Panc1 (cell line): ENCODE measurements at regions not wholly inside any gene's neighbourhood (a gene's known extent, or its start where the extent isn't known, plus 50 kb on each side); places are given as distances from the start of the nearest gene placed in this dataset.

ENCODE experiments used
- POLR2AphosphoS5 ChIP-seq: IDR thresholded peaks from 2 replicates; pipeline ENCODE4 v1.6.1; 2012; ENCODE audit warnings: mild to moderate bottlenecking, low read depth, low read length, moderate library complexity
- REST ChIP-seq, 2 experiments: IDR thresholded peaks; 2 replicates each; pipeline ENCODE4 v1.6.1; 2011 to 2012; ENCODE audit warnings: low read depth in 2 of 2, control low read depth in 1 of 2, low read length in 1 of 2, mild to moderate bottlenecking in 1 of 2, moderate library complexity in 1 of 2; ENCODE audit not compliant: insufficient read depth in 1 of 2
- SIN3A ChIP-seq: IDR thresholded peaks from 2 replicates; pipeline ENCODE4 v1.6.1; 2012; ENCODE audit warnings: low read depth, mild to moderate bottlenecking, low read length, moderate library complexity, borderline replicate concordance; ENCODE audit not compliant: insufficient read depth
- TF ChIP-seq, protein P1 (sequence below): fragments of 450-650 bp; IDR thresholded peaks from 2 replicates; pipeline ENCODE4 v1.5.1; 2017; ENCODE audit warnings: mild to moderate bottlenecking

- TF ChIP-seq, protein P1, sequence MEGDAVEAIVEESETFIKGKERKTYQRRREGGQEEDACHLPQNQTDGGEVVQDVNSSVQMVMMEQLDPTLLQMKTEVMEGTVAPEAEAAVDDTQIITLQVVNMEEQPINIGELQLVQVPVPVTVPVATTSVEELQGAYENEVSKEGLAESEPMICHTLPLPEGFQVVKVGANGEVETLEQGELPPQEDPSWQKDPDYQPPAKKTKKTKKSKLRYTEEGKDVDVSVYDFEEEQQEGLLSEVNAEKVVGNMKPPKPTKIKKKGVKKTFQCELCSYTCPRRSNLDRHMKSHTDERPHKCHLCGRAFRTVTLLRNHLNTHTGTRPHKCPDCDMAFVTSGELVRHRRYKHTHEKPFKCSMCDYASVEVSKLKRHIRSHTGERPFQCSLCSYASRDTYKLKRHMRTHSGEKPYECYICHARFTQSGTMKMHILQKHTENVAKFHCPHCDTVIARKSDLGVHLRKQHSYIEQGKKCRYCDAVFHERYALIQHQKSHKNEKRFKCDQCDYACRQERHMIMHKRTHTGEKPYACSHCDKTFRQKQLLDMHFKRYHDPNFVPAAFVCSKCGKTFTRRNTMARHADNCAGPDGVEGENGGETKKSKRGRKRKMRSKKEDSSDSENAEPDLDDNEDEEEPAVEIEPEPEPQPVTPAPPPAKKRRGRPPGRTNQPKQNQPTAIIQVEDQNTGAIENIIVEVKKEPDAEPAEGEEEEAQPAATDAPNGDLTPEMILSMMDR: no peak
- TF ChIP-seq REST (IDR thresholded peaks at IDR 0.05; ENCODE audit: insufficient read depth in 1 of 2, low read depth in 2 of 2, low read length in 1 of 2) (no peak), SIN3A (no peak), POLR2AphosphoS5 (no peak)
These were observed 176.9 kb downstream of the FASLG start for GRCh38 chr1:172835834-172836233.
